IMR-90 (cell line): ENCODE measurements at regions not wholly inside any gene's neighbourhood (a gene's known extent, or its start where the extent isn't known, plus 50 kb on each side); places are given as distances from the start of the nearest gene placed in this dataset.

Experiments used
- ATAC-seq: fragments of 200-7000 bp; cut with Tn5 transposase; 2 replicates; pipeline ENCODE4 v1.9.1; 2020; ENCODE audit warnings: low read depth, mild to moderate bottlenecking, moderate library complexity
- BruUV-seq: library from RNA; stranded (reverse); fragments of 400-500 nt; replicated peaks from 2 replicates; lab custom pipeline; 2021; lab: Mats Ljungman, UMichigan
- CTCF ChIA-PET: fragments of 300-600 bp; formaldehyde crosslinking; extraction: SDS; loops from one replicate; lab custom pipeline; 2021; ENCODE audit warnings: antibody characterized with exemption; lab: Yijun Ruan, JAX
- POLR2A ChIA-PET: fragments of 300-600 bp; sonication (Branson Sonifier 250); formaldehyde crosslinking; loops from one replicate; lab custom pipeline; 2022; ENCODE audit warnings: antibody characterized with exemption; ENCODE audit not compliant: unreplicated experiment; lab: Charles Lee
- DNase-seq: peaks from one replicate; pipeline ENCODE4 v3.0.0; 2013
- H2AFZ ChIP-seq: replicated peaks from 2 replicates; pipeline ENCODE3; 2013; ENCODE audit warnings: low read length, mild to moderate bottlenecking; ENCODE audit not compliant: poor library complexity
- H2AK5ac ChIP-seq: 2 replicates; pipeline ENCODE4 v1.6.1; 2013; ENCODE audit warnings: low read depth, low read length, inconsistent platforms
- H2AK9ac ChIP-seq: replicated peaks from 2 replicates; pipeline ENCODE3; 2013; ENCODE audit warnings: mild to moderate bottlenecking, low read depth, low read length, moderate library complexity; ENCODE audit not compliant: poor library complexity
- H2BK120ac ChIP-seq: 2 replicates; pipeline ENCODE4 v1.6.1; 2013; ENCODE audit warnings: low read depth, low read length, inconsistent platforms
- H2BK15ac ChIP-seq: 3 replicates; pipeline ENCODE4 v1.6.1; 2013; ENCODE audit warnings: low read depth, low read length, inconsistent platforms
- H2BK20ac ChIP-seq: 2 replicates; pipeline ENCODE4 v1.6.1; 2013; ENCODE audit warnings: low read depth, mild to moderate bottlenecking, inconsistent platforms, low read length, moderate library complexity
- H2BK5ac ChIP-seq: 2 replicates; pipeline ENCODE4 v1.6.1; 2013; ENCODE audit warnings: mild to moderate bottlenecking, low read depth, low read length, inconsistent platforms; ENCODE audit not compliant: poor library complexity, severe bottlenecking
- H3K14ac ChIP-seq: replicated peaks from 2 replicates; pipeline ENCODE4 v1.6.1; 2013; ENCODE audit warnings: low read depth, low read length, inconsistent platforms
- H3K18ac ChIP-seq: 2 replicates; pipeline ENCODE4 v1.6.1; 2013; ENCODE audit warnings: low read depth, low read length, control low read depth
- H3K23ac ChIP-seq: 2 replicates; pipeline ENCODE4 v1.6.1; 2013; ENCODE audit warnings: low read depth, low read length, inconsistent platforms
- H3K27ac ChIP-seq: 2 replicates; pipeline ENCODE4 v1.5.1; 2013; ENCODE audit warnings: mild to moderate bottlenecking, control low read depth, low read length; ENCODE audit not compliant: insufficient read depth
- H3K27me3 ChIP-seq: 2 replicates; pipeline ENCODE4 v1.6.1; 2013; ENCODE audit warnings: low read length; ENCODE audit not compliant: control insufficient read depth, insufficient read depth
- H3K36me3 ChIP-seq: 2 replicates; pipeline ENCODE4 v1.6.1; 2013; ENCODE audit warnings: low read length, mixed read lengths; ENCODE audit not compliant: control insufficient read depth, insufficient read depth
- H3K4ac ChIP-seq: 2 replicates; pipeline ENCODE4 v1.6.1; 2013; ENCODE audit warnings: low read depth, low read length, inconsistent platforms
- H3K4me1 ChIP-seq: 2 replicates; pipeline ENCODE4 v1.6.1; 2013; ENCODE audit warnings: low read length, mixed read lengths; ENCODE audit not compliant: control insufficient read depth, insufficient read depth
- H3K4me2 ChIP-seq: 2 replicates; pipeline ENCODE4 v1.6.1; 2013; ENCODE audit warnings: low read depth, mild to moderate bottlenecking, control low read depth, low read length, moderate library complexity
- H3K4me3 ChIP-seq: 2 replicates; pipeline ENCODE4 v1.5.1; 2013; ENCODE audit warnings: low read depth, mild to moderate bottlenecking, control low read depth, low read length, moderate library complexity; ENCODE audit not compliant: insufficient read depth
- H3K56ac ChIP-seq: 2 replicates; pipeline ENCODE4 v1.6.1; 2013; ENCODE audit warnings: low read length, inconsistent platforms; ENCODE audit not compliant: insufficient read depth; ENCODE audit errors: extremely low read depth
- H3K79me1 ChIP-seq, 2 experiments: 2 replicates each; pipeline ENCODE4 v1.6.1; 2013; ENCODE audit warnings: low read length in 2 of 2, inconsistent platforms in 1 of 2, low read depth in 1 of 2
- H3K9ac ChIP-seq: 2 replicates; pipeline ENCODE4 v1.6.1; 2013; ENCODE audit warnings: low read depth, low read length, control low read depth
- H3K9me1 ChIP-seq: 2 replicates; pipeline ENCODE4 v1.6.1; 2013; ENCODE audit warnings: low read length, inconsistent platforms; ENCODE audit not compliant: insufficient read depth
- H3K9me3 ChIP-seq: 2 replicates; pipeline ENCODE4 v1.6.1; 2013; ENCODE audit warnings: low read length; ENCODE audit not compliant: control insufficient read depth, insufficient read depth
- H4K20me1 ChIP-seq: 2 replicates; pipeline ENCODE4 v1.6.1; 2013; ENCODE audit warnings: low read length, inconsistent platforms; ENCODE audit not compliant: insufficient read depth
- H4K5ac ChIP-seq: 2 replicates; pipeline ENCODE4 v1.6.1; 2013; ENCODE audit warnings: mild to moderate bottlenecking, low read depth, low read length, control low read depth
- H4K8ac ChIP-seq, 2 experiments: 2 replicates each; pipeline ENCODE4 v1.6.1; 2013; ENCODE audit warnings: low read depth in 2 of 2, low read length in 2 of 2, control low read depth in 1 of 2, inconsistent platforms in 1 of 2
- H4K91ac ChIP-seq: 2 replicates; pipeline ENCODE4 v1.6.1; 2013; ENCODE audit warnings: low read depth, low read length, inconsistent platforms; ENCODE audit not compliant: insufficient read depth
- CHD1 ChIP-seq: IDR thresholded peaks from 2 replicates; pipeline ENCODE4 v1.6.1; 2012; ENCODE audit warnings: low read depth, low read length, improper control_type of control experiment
- ELK1 ChIP-seq: fragments of 150-350 bp; IDR thresholded peaks from 2 replicates; pipeline ENCODE4 v1.6.1; 2016; ENCODE audit warnings: low read depth, mild to moderate bottlenecking, low read length, moderate library complexity, borderline replicate concordance
- MAFK ChIP-seq: IDR thresholded peaks from 2 replicates; pipeline ENCODE4 v1.6.1; 2012; ENCODE audit warnings: low read depth, low read length, improper control_type of control experiment
- NFE2L2 ChIP-seq: fragments of 150-350 bp; IDR thresholded peaks from 2 replicates; pipeline ENCODE4 v1.6.1; 2016; ENCODE audit warnings: low read depth, mild to moderate bottlenecking, low read length
- RFX5 ChIP-seq: IDR thresholded peaks from 2 replicates; pipeline ENCODE4 v1.8.0; 2012; ENCODE audit warnings: low read depth, mild to moderate bottlenecking, low read length, moderate library complexity
- SMC3 ChIP-seq: fragments of 150-350 bp; IDR thresholded peaks from 2 replicates; pipeline ENCODE4 v1.6.1; 2016; ENCODE audit warnings: low read depth, mild to moderate bottlenecking, antibody characterized with exemption, low read length, moderate library complexity
- USF2 ChIP-seq: fragments of 150-350 bp; IDR thresholded peaks from 2 replicates; pipeline ENCODE4 v1.6.1; 2017; ENCODE audit warnings: mild to moderate bottlenecking, antibody characterized with exemption, low read length, low read depth
- WGBS, 2 experiments: methylation state at CpG; one replicate each; pipeline versions ENCODE4 v1.1.5 to v1.1.7; 2013; ENCODE audit warnings: missing lambda C conversion rate in 2 of 2; ENCODE audit not compliant: insufficient read length in 1 of 2; ENCODE audit errors: extremely low coverage in 2 of 2; 5-methylcytosine and 5-hydroxymethylcytosine counted together
- dilution Hi-C: fragments of 300-500 bp; cut with HindIII; formaldehyde crosslinking; loops from one replicate; pipeline ENCODE4 v1.14.3; 2018; ENCODE audit warnings: low sequenced_read_pairs; ENCODE audit not compliant: unreplicated experiment
- in situ Hi-C: fragments of 300-500 bp; cut with MboI; formaldehyde crosslinking; loops from 3 replicates; pipeline ENCODE4 v1.14.3; 2019; ENCODE audit warnings: low sequenced_read_pairs, inconsistent platforms, mixed read lengths
- intact Hi-C: fragments of 100-400 bp; cut with micrococcal nuclease; formaldehyde crosslinking; loops from 2 replicates; pipeline ENCODE4 v1.10.0; 2022

GRCh38 chr1:70633004-70633403, 221.9 kb downstream of the CTH start:
- Histone ChIP-seq H3K9ac (no peak overlapping the region), H3K9me1 (no peaks in the 10 kb centered on the region), H3K27ac (no peak overlapping the region), H2BK120ac (no peak overlapping the region), H2AK5ac (no peak overlapping the region), H3K56ac (no peak overlapping the region), H3K14ac (no peak overlapping the region), H4K91ac (no peak overlapping the region), H2AK9ac (no peak overlapping the region), H2AFZ (no peak overlapping the region), H3K36me3 (no peaks in the 10 kb centered on the region), H3K18ac (no peak overlapping the region), H2BK15ac (no peak overlapping the region), H4K8ac (no peak overlapping the region), H4K5ac (no peak overlapping the region), H3K9me3 (peaks cover 2% of the 10 kb centered on the region; the same call in 1 of the 2 replicates), H4K20me1 (no peaks in the 10 kb centered on the region), H2BK20ac (no peak overlapping the region), H2BK5ac (no peak overlapping the region), H3K4ac (no peak overlapping the region), H3K4me3 (no peak overlapping the region), H3K4me2 (no peak overlapping the region), H3K27me3 (no peaks in the 10 kb centered on the region), H3K23ac (no peak overlapping the region), H3K4me1 (no peaks in the 10 kb centered on the region), H3K79me1 (no peaks in the 10 kb centered on the region)
- POLR2A ChIA-PET, result no interaction called here
- TF ChIP-seq NFE2L2, result no peak
- TF ChIP-seq SMC3, result no peak
- no peak for TF ChIP-seq RFX5
- no peak for TF ChIP-seq MAFK
- no peak for TF ChIP-seq USF2
- no peak for TF ChIP-seq CHD1
- no peak for TF ChIP-seq ELK1
- no peak for ATAC-seq
- WGBS, 2 experiments, result no CpG with 5 or more reads among the region's 1 CpG
- no peak for DNase-seq
- in situ Hi-C loops, result no loop called here
- CTCF ChIA-PET, result no interaction called here
- no TSS peak for BruUV-seq
- intact Hi-C loops, result no loop called here
- dilution Hi-C loops, result no loop called here
